Uterus (tissue), 3 donors: ENCODE measurements at regions not wholly inside any gene's neighbourhood (a gene's known extent, or its start where the extent isn't known, plus 50 kb on each side); places are given as distances from the start of the nearest gene placed in this dataset.
"Not testable (repeated sequence)": the region's sequence is repeated elsewhere in the genome, so short reads cannot be mapped to it uniquely, and the experiment has no call there.

Experiments used
- DNase-seq, 2 donors: peaks; one replicate each; pipeline ENCODE4 v3.0.0-alpha.2; 2019 to 2020
- H3K27ac ChIP-seq, 2 donors: fragments of 200-600 bp; sonication (generic); 1 replicate in 1 of 2; 2 replicates in 1 of 2; pipeline ENCODE4 v1.5.1; 2016 to 2018
- H3K27me3 ChIP-seq, 2 donors: fragments of 200-600 bp; sonication (generic); one replicate each; pipeline ENCODE4 v1.5.1; 2018 to 2019; ENCODE audit warnings: control low read depth in 1 of 2
- H3K36me3 ChIP-seq, 2 donors: fragments of 200-600 bp; sonication (generic); one replicate each; pipeline ENCODE4 v1.5.1; 2019; ENCODE audit warnings: control low read depth in 1 of 2
- H3K4me1 ChIP-seq, 2 donors: fragments of 200-600 bp; sonication (generic); one replicate each; pipeline ENCODE4 v1.5.1; 2018 to 2019; ENCODE audit warnings: control low read depth in 1 of 2
- H3K4me3 ChIP-seq, 2 donors: fragments of 200-600 bp; sonication (generic); 1 replicate in 1 of 2; 2 replicates in 1 of 2; pipeline ENCODE4 v1.5.1; 2018 to 2019; ENCODE audit warnings: mild to moderate bottlenecking in 1 of 2
- H3K9me3 ChIP-seq, 2 donors: fragments of 200-600 bp; sonication (generic); one replicate each; pipeline ENCODE4 v1.5.1; 2019; ENCODE audit warnings: control low read depth in 1 of 2
- POLR2A ChIP-seq, 2 donors: fragments of 450-650 bp; IDR thresholded peaks; one replicate each; pipeline ENCODE4 v1.6.1; 2016; ENCODE audit warnings: antibody characterized with exemption in 2 of 2, mild to moderate bottlenecking in 1 of 2, moderate library complexity in 1 of 2
- intact Hi-C: fragments of 100-400 bp; cut with DNase I; formaldehyde crosslinking; loops from one replicate; pipeline ENCODE4 v1.15.1; 2023; ENCODE audit warnings: low total_unique reads
- TF ChIP-seq, protein P1 (sequence below), 4 experiments: fragments of 200-600 bp in 2 of 4; fragments of 450-650 bp in 2 of 4; sonication (generic) in 2 of 4; IDR thresholded peaks; one replicate each; pipeline ENCODE4 v1.5.1; 2016 to 2019; ENCODE audit warnings: antibody characterized with exemption in 4 of 4, mild to moderate bottlenecking in 2 of 4, moderate library complexity in 1 of 4
- donor health status: DM: yes; HTN: yes; CAD: no.

DNA sequence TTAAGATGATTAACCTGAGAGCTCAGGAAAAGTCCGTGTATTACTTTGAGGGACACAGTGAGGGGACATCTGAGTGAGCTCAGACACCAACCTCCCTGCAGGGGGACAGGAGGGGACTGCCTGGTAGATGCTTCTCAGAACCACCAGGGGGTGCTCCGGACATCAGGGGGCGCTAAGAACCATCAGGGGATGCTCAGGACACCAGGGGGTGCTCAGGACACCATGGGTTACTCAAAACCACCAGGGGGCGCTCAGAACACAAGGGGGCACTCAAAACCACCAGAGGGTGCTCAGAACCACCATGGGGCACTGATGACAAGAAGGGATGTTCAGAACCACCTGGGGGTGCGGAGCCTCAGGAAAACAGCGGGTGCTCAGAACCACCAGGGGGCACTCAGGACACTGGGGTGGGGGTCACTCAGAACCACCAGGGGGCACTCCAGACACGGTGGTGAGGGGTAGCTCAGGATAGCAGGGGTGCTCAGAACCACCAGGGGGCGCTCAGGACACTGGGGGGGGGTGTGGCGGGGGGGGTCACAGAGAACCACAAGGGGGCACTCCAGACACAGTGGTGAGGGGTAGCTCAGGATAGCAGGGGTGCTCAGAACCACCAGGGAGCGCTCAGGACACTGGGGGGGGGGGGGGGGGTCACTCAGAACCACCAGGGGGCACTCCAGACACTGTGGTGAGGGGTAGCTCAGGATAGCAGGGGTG, 165.3 kb downstream of the ZNF267 start:
- DNase-seq, intact Hi-C loops, H3K36me3 ChIP-seq, H3K4me1 ChIP-seq, H3K9me3 ChIP-seq, H3K4me3 ChIP-seq, H3K27ac ChIP-seq, H3K27me3 ChIP-seq: not testable (repeated sequence)

DNA sequence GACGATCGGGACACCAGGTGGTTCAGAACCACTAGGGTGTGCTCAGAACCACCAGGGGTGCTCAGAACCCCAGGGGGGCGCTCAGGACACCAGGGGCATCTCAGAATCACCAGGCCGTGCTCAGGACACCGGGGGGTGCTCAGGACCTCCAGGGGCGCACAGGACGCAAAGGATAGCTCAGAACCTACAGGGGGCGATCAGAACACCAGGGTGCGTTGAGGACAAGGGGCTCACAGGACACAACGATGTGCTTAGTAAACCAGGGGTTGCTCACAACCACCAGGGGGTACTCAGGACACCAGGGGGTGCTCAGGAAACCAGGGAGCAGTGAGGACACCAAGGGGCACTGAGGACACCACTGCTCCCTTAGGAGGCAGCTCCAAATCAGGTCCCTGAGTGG, 166.3 kb downstream of the ZNF267 start:
- DNase-seq, H3K9me3 ChIP-seq, H3K36me3 ChIP-seq, H3K27ac ChIP-seq, H3K4me3 ChIP-seq, H3K27me3 ChIP-seq, H3K4me1 ChIP-seq, intact Hi-C loops: not testable (repeated sequence)

DNA sequence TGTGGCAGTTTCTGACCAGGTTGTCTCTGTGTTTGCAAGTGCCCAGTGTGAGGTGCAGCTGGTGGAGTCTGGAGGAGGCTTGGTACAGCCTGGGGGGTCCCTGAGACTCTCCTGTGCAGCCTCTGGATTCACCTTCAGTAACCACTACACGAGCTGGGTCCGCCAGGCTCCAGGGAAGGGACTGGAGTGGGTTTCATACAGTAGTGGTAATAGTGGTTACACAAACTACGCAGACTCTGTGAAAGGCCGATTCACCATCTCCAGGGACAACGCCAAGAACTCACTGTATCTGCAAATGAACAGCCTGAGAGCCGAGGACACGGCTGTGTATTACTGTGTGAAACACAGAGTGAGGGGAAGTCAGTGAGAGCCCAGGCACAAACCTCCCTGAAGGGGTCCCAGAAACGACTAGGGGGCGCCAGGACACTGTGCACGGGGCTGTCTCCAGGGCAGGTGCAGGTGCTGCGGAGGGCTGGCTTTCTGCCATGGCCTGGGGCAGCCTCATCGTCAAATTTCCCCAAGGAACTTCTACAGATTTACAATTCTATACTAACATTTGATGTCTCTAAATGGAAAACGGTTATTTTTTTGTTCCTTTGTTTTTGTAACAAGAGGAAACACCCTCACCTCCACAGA, 187.0 kb upstream of the TP53TG3D start:
- H3K27me3 ChIP-seq, H3K36me3 ChIP-seq, H3K27ac ChIP-seq, intact Hi-C loops, H3K4me1 ChIP-seq, DNase-seq, H3K9me3 ChIP-seq, H3K4me3 ChIP-seq: not testable (repeated sequence)

DNA sequence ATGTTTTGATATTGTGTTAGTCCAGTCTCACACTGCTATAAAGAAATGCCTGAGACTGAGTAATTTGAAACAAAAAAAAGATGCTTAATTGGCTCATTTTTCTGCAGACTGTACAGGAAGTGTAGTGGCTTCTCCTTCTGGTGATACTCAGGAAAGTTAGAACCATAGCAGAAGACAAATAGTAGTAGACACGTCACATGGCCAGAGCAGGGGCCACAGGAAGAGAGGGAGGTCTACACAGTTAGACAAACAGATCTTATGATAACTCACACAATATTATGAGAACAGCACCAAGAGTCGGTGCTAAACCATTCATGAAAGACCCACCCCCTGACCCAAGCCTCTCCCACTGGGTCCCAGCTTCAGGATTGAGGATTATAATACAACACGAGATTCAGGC, 181.5 kb upstream of the TP53TG3D start:
- H3K4me3 ChIP-seq, H3K36me3 ChIP-seq, H3K27ac ChIP-seq, DNase-seq, H3K9me3 ChIP-seq, H3K27me3 ChIP-seq, intact Hi-C loops, H3K4me1 ChIP-seq: not testable (repeated sequence)

DNA sequence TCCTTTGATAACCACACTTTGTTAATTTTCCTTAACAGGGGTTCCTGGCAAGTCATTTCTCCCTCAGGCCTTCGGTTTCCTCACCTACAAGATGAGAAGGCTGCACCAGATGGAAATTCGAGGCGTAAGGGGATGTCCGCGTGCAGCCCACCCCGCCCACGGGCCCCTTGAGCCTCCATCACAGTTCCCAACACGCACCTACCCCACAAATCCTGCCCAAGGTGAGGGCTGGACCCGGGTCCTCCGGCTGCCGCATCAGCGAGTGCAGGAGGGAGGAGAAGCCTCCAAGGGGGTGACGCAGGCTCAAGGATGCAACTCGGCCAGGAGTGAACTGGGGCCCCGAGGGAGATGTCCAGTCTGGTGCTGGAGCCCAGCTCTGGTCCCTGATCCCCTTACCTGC, 169.2 kb upstream of the TP53TG3D start:
- H3K9me3 ChIP-seq, DNase-seq, H3K4me3 ChIP-seq, H3K4me1 ChIP-seq, intact Hi-C loops, H3K36me3 ChIP-seq, H3K27me3 ChIP-seq, H3K27ac ChIP-seq: not testable (repeated sequence)

DNA sequence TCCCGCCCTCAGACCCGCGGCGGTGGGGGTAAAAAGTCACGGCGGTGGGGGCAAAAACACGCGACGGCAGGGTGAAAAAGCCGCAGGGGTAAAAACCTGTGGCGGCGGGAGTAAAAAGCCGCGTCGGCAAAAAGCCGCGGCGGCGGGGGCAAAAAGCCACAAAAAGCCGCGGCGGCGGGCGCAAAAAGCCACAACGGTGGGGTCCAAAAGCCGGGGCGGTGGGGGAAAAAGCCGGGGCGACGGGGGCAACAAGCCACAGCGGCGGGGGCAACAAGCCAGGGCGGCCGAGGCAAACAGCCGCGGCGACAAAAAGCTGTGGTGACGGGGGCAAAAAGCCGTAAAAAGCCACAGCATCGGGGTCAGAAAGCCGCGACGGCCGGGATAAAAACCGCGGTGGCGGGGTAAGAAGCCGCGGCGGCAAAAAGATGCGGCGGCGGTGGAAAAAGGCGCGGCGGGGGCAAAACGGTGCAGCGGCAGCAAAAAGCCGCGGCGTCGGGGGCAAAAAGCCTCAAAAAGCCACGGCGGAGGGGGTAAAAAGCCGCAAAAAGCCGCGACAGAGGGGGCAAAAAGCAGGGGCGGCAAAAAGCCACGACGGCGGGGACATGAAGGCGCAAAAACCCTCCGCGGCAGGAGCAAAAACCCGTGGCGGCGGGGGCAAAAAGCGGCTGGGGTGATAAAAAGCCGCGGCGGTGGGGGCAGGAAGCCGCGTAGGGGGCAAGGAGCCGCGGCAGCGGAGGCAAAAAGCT, 168.3 kb upstream of the TP53TG3D start:
- H3K4me1 ChIP-seq, H3K36me3 ChIP-seq, H3K4me3 ChIP-seq, H3K27ac ChIP-seq, DNase-seq, H3K27me3 ChIP-seq, intact Hi-C loops, H3K9me3 ChIP-seq: not testable (repeated sequence)

DNA sequence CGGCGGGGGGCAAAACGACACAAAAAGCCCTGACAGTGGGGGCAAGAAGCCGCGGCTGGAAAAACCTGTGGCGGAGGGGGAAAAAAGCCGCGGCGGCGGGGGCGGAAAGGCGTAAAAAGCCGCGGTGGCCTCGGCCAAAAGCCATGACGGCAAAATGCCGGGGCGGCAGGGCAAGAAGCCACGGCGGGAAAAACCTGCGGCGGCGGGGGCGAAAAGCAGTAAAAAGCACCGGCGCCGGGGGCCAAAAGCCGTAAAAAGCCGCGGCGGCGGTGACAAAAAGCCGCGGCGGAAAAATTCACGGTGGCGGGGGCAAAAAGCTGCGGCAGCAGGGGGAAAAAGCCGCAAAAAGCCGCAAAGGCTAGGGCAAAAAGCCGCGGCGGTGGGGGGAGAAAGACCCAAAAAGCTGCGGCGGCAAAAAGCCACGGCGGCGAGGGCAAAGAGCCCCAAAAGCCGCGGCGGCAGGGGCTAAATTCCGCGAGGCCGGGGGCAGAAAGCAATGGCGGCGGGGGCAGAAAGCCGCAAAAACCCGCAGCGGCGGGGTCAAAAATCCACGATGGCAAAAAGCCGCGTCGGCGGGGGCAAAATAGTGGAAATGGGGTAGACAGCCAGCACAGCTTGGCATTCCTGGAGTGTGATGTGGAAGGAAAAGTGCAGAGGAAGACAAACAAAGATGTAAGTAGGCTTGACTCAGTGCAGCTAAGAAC, 167.5 kb upstream of the TP53TG3D start:
- H3K27ac ChIP-seq, H3K27me3 ChIP-seq, H3K9me3 ChIP-seq, intact Hi-C loops, H3K36me3 ChIP-seq, DNase-seq, H3K4me1 ChIP-seq, H3K4me3 ChIP-seq: not testable (repeated sequence)

DNA sequence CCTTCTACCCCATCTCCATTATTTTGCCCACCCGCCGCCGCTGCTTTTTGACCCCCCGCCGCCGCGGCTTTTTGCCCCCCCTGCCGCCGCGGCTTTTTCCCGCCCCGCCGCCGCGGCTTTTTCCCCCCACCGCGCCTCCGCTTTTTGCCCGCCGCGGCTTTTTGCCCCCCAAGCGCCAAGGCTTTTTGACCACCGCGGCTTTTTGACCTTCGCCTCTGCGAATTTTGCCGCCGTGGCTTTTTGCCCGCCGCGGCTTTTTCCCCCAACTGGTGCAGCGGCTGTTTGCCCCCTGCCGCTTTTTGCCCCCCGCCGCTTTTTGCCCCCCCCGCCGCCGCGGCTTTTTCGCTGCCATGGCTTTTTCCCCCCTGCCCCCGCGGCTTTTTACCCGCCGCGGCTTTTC, 137.5 kb upstream of the TP53TG3D start:
- H3K27me3 ChIP-seq, H3K36me3 ChIP-seq, intact Hi-C loops, H3K4me3 ChIP-seq, H3K27ac ChIP-seq, H3K4me1 ChIP-seq, DNase-seq, H3K9me3 ChIP-seq: not testable (repeated sequence)

DNA sequence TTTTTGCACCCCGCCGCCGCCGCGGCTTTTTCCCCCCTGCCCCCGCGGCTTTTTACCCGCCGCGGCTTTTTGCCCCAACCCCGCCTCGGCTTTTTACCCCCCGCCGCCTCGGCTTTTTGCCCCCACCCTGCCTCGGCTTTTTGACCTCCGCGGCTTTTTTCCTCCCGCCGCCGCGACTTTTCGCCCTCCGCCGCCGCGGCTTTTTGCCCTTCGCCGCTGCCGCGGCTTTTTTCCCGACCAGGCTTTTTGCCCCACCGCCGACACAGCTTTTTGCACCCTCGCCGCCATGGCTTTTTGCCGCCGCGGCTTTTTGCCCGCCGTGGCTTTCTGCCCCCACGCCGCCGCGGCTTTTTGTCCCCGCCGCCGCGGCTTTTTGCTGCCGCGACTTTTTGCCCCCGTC, 137.0 kb upstream of the TP53TG3D start:
- Histone ChIP-seq H3K9me3 (no peaks in the 10 kb centered on the region), H3K4me1 (no peaks in the 10 kb centered on the region), H3K4me3 (peak overlapping the region in 1 of 2 donors; percentile 2), H3K27ac (no peak overlapping the region), H3K36me3 (no peaks in the 10 kb centered on the region), H3K27me3 (peaks cover 0 to 5% of the 10 kb centered on the region in 2 donors)
- intact Hi-C loops = no loop called here
- TF ChIP-seq, protein P1, sequence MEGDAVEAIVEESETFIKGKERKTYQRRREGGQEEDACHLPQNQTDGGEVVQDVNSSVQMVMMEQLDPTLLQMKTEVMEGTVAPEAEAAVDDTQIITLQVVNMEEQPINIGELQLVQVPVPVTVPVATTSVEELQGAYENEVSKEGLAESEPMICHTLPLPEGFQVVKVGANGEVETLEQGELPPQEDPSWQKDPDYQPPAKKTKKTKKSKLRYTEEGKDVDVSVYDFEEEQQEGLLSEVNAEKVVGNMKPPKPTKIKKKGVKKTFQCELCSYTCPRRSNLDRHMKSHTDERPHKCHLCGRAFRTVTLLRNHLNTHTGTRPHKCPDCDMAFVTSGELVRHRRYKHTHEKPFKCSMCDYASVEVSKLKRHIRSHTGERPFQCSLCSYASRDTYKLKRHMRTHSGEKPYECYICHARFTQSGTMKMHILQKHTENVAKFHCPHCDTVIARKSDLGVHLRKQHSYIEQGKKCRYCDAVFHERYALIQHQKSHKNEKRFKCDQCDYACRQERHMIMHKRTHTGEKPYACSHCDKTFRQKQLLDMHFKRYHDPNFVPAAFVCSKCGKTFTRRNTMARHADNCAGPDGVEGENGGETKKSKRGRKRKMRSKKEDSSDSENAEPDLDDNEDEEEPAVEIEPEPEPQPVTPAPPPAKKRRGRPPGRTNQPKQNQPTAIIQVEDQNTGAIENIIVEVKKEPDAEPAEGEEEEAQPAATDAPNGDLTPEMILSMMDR (IDR thresholded peaks at IDR 0.05) = no peak
- TF ChIP-seq POLR2A (IDR thresholded peaks at IDR 0.05) = no peak
- no peak for DNase-seq

DNA sequence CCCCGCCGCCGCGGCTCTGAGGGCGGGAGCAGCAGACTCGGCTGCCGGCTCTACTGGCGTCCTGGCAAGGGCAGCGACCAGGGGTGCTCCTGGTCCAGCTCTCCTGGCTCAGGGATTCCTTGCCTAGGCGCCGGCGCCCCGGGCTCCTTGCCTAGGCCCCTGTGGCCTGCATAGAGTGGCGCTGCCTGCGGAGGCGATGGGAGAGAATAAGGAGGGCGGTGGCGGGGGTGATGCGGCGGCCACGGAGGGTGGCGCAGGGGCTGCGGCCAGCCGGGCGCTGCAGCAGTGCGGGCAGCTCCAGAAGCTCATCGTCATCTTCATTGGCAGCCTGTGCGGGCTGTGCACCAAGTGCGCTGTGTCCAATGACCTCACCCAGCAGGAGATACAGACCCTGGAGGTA, 136.6 kb upstream of the TP53TG3D start:
- H3K27me3 ChIP-seq, H3K4me3 ChIP-seq, H3K27ac ChIP-seq, H3K9me3 ChIP-seq, H3K4me1 ChIP-seq, DNase-seq, H3K36me3 ChIP-seq, intact Hi-C loops: not testable (repeated sequence)

DNA sequence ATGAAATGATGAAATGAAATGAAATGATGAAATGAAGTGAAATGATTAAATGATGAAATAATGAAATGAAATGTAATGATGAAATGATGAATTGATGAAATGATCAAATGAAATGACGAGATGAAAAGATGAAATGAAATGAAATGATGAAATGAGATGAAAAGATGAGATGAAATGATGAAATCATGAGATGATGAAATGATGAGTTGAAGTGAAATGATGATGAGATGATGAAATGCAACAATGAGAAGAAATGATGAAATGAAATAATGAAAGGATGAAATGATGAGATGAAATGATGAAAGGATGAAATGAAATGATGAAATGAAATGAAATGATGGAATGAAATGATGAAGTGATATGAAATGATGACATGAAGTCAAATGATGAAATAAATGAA, 132.7 kb upstream of the TP53TG3D start:
- H3K27me3 ChIP-seq, H3K9me3 ChIP-seq, H3K27ac ChIP-seq, DNase-seq, intact Hi-C loops, H3K36me3 ChIP-seq, H3K4me1 ChIP-seq, H3K4me3 ChIP-seq: not testable (repeated sequence)

DNA sequence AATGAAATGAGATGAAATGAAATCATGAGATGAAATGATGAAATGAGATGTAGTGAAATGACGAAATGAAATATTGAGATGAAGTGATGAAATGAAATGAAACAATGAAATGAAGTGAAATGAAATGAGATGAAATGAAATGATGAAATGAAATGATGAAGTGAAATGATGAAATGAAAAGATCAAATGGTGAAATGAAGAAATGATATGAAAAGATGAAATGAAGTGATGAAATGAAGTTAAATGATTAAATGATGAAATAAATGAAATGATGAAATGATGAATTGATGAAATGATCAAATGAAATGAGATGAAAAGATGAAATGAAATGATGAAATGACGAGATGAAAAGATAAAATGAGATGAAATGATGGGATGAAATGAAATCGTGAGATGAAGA, 132.3 kb upstream of the TP53TG3D start:
- H3K4me3 ChIP-seq, H3K4me1 ChIP-seq, intact Hi-C loops, H3K27me3 ChIP-seq, H3K9me3 ChIP-seq, H3K27ac ChIP-seq, DNase-seq, H3K36me3 ChIP-seq: not testable (repeated sequence)
